Hepatocyte (in vitro differentiated cells): ENCODE measurements at regions not wholly inside any gene's neighbourhood (a gene's known extent, or its start where the extent isn't known, plus 50 kb on each side); places are given as distances from the start of the nearest gene placed in this dataset.

ENCODE experiments used
- DNase-seq: peaks from one replicate; pipeline ENCODE4 v3.0.0-alpha.2; 2016; ENCODE audit warnings: low spot score
- H2AFZ ChIP-seq: fragments of 200-600 bp; sonication (generic); 2 replicates; pipeline ENCODE4 v1.6.0; 2016; ENCODE audit warnings: antibody characterized with exemption, mild to moderate bottlenecking
- H3K27ac ChIP-seq: fragments of 200-600 bp; sonication (generic); 2 replicates; pipeline ENCODE4 v1.5.1; 2016; ENCODE audit warnings: mild to moderate bottlenecking
- H3K27me3 ChIP-seq: fragments of 200-600 bp; sonication (generic); 2 replicates; pipeline ENCODE4 v1.6.1; 2016
- H3K36me3 ChIP-seq: fragments of 200-600 bp; sonication (generic); replicated peaks from 2 replicates; pipeline ENCODE4 v1.5.1; 2016; ENCODE audit warnings: low read depth; ENCODE audit not compliant: insufficient read depth
- H3K4me1 ChIP-seq: fragments of 200-600 bp; sonication (generic); 2 replicates; pipeline ENCODE4 v1.5.1; 2016; ENCODE audit warnings: mild to moderate bottlenecking, moderate library complexity; ENCODE audit not compliant: insufficient read depth
- H3K4me2 ChIP-seq: fragments of 200-600 bp; sonication (generic); 2 replicates; pipeline ENCODE4 v1.6.0; 2016
- H3K4me3 ChIP-seq: fragments of 200-600 bp; sonication (generic); 2 replicates; pipeline ENCODE4 v1.5.1; 2016; ENCODE audit warnings: mild to moderate bottlenecking
- H3K79me2 ChIP-seq: fragments of 200-600 bp; sonication (generic); 2 replicates; pipeline ENCODE4 v1.6.0; 2017; ENCODE audit warnings: mild to moderate bottlenecking
- H3K9me2 ChIP-seq: fragments of 200-600 bp; sonication (generic); replicated peaks from 2 replicates; pipeline ENCODE4 v1.6.0; 2017; ENCODE audit warnings: mild to moderate bottlenecking; ENCODE audit not compliant: insufficient read depth
- H3K9me3 ChIP-seq: fragments of 200-600 bp; sonication (generic); 2 replicates; pipeline ENCODE4 v1.5.1; 2016; ENCODE audit warnings: low read depth, mild to moderate bottlenecking
- H4K20me1 ChIP-seq: fragments of 200-600 bp; sonication (generic); 2 replicates; pipeline ENCODE4 v1.6.0; 2016; ENCODE audit warnings: mild to moderate bottlenecking; ENCODE audit not compliant: insufficient read depth, poor library complexity, severe bottlenecking
- EZH2 ChIP-seq: fragments of 200-600 bp; sonication (generic); IDR thresholded peaks from 2 replicates; pipeline ENCODE4 v1.6.1; 2016; ENCODE audit warnings: antibody characterized with exemption, mild to moderate bottlenecking, borderline replicate concordance
- EZH2phosphoT487 ChIP-seq: fragments of 200-600 bp; sonication (generic); IDR thresholded peaks from one replicate; pipeline ENCODE4 v1.6.1; 2018; ENCODE audit warnings: antibody characterized with exemption, mild to moderate bottlenecking, low read depth, moderate library complexity; ENCODE audit not compliant: unreplicated experiment, severe bottlenecking
- WGBS: methylation state at CpG from one replicate; pipeline ENCODE4 v1.1.6; 2016; ENCODE audit warnings: low lambda C conversion rate; ENCODE audit errors: missing lambda C conversion rate; 5-methylcytosine and 5-hydroxymethylcytosine counted together
- TF ChIP-seq, protein P1 (sequence below): fragments of 200-600 bp; sonication (generic); IDR thresholded peaks from 2 replicates; pipeline ENCODE4 v1.5.1; 2016; ENCODE audit warnings: antibody characterized with exemption, mild to moderate bottlenecking; ENCODE audit not compliant: poor library complexity

DNA sequence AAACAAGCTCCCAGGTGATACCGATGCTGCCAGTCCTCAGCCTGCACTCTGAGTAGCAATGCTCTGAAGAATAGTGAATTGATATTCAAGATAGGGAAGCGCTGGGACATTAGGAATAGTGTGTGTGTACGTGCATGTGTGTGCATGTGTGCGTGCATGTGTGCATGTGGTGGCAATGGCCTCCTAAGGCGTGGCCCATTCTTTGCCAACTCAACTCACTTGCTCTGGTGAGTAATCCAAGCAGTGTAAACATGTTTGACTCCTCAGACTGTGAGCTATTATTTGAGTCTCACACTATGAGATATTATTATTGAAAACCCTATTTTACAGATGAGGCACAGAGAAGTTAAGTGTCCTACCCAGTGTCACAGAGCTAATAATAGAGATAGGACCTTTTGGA is 186.6 kb downstream of the RAB11FIP2 start:
- H3K4me1 ChIP-seq, result no peaks in the 10 kb centered on the region
- no peaks in the 10 kb centered on the region for H3K9me2 ChIP-seq
- no peaks in the 10 kb centered on the region for H3K79me2 ChIP-seq
- TF ChIP-seq EZH2phosphoT487, result no peak
- TF ChIP-seq, protein P1, sequence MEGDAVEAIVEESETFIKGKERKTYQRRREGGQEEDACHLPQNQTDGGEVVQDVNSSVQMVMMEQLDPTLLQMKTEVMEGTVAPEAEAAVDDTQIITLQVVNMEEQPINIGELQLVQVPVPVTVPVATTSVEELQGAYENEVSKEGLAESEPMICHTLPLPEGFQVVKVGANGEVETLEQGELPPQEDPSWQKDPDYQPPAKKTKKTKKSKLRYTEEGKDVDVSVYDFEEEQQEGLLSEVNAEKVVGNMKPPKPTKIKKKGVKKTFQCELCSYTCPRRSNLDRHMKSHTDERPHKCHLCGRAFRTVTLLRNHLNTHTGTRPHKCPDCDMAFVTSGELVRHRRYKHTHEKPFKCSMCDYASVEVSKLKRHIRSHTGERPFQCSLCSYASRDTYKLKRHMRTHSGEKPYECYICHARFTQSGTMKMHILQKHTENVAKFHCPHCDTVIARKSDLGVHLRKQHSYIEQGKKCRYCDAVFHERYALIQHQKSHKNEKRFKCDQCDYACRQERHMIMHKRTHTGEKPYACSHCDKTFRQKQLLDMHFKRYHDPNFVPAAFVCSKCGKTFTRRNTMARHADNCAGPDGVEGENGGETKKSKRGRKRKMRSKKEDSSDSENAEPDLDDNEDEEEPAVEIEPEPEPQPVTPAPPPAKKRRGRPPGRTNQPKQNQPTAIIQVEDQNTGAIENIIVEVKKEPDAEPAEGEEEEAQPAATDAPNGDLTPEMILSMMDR, result no peak
- no peak for TF ChIP-seq EZH2
- no peaks in the 10 kb centered on the region for H4K20me1 ChIP-seq
- no peak overlapping the region for H3K27ac ChIP-seq
- H3K4me3 ChIP-seq, result no peak overlapping the region
- H3K4me2 ChIP-seq, result no peak overlapping the region
- H3K36me3 ChIP-seq, result no peaks in the 10 kb centered on the region
- no peaks in the 10 kb centered on the region for H3K27me3 ChIP-seq
- WGBS, result 91% methylated on average over 5 of the region's 5 CpGs
- H2AFZ ChIP-seq, result no peak overlapping the region
- DNase-seq, result no peak
- H3K9me3 ChIP-seq, result peaks cover 3% of the 10 kb centered on the region

DNA sequence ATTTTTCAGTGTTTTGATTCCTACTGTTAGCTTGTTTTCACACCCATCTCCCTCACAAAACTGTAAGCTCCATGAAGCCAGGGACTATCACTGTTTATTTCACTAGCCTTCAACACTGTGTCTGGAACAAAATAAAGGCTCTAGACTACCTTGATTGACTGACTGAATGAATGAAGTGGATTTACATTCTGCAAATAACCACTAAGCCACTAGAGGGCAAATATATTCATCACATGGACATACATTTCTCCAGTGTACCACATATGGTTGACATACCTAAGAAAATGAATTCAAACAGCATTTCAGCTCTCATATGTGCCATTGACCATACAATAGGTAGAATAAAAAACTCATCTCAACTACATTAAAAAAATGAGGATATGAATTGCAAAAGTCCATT is 185.9 kb downstream of the RAB11FIP2 start:
- H3K4me3 ChIP-seq, result no peak overlapping the region
- H3K9me2 ChIP-seq, result no peaks in the 10 kb centered on the region
- H3K36me3 ChIP-seq, result no peaks in the 10 kb centered on the region
- H3K27me3 ChIP-seq, result no peaks in the 10 kb centered on the region
- no peaks in the 10 kb centered on the region for H3K4me1 ChIP-seq
- peaks cover under 1% of the 10 kb centered on the region for H3K9me3 ChIP-seq
- TF ChIP-seq EZH2phosphoT487, result no peak
- TF ChIP-seq, protein P1, result peak; percentile 42
- no peak for TF ChIP-seq EZH2
- no peak overlapping the region for H2AFZ ChIP-seq
- DNase-seq, result no peak
- no peak overlapping the region for H3K4me2 ChIP-seq
- no peak overlapping the region for H3K27ac ChIP-seq
- no peaks in the 10 kb centered on the region for H4K20me1 ChIP-seq
- no peaks in the 10 kb centered on the region for H3K79me2 ChIP-seq

DNA sequence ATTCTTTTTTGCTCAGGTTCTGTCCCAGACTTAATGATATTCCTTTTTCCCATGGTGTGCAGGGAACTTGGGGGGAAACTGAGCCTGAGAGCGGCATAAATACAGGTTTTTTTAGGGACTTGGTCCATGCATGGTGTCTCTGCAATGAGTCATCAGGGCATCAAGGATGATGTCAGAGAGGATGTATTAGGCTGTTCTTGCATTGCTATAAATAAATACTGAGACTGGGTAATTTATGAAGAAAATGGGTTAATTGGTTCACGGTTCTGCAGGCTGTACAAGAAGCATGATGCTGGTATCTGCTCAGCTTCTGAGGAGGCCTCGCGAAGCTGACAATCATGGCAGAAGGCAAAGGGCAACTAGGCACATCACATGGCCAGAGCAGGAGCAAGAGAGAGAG is 185.4 kb downstream of the RAB11FIP2 start:
- H3K4me1 ChIP-seq, result no peaks in the 10 kb centered on the region
- TF ChIP-seq, protein P1, result no peak
- TF ChIP-seq EZH2 (no peak), EZH2phosphoT487 (no peak)
- no peaks in the 10 kb centered on the region for H4K20me1 ChIP-seq
- no peak overlapping the region for H3K4me3 ChIP-seq
- no peaks in the 10 kb centered on the region for H3K27me3 ChIP-seq
- DNase-seq, result no peak
- no peak overlapping the region for H2AFZ ChIP-seq
- H3K36me3 ChIP-seq, result no peaks in the 10 kb centered on the region
- no peaks in the 10 kb centered on the region for H3K9me3 ChIP-seq
- H3K79me2 ChIP-seq, result no peaks in the 10 kb centered on the region
- 92% methylated on average over 4 of the region's 4 CpGs for WGBS
- H3K4me2 ChIP-seq, result no peak overlapping the region
- H3K27ac ChIP-seq, result no peak overlapping the region
- no peaks in the 10 kb centered on the region for H3K9me2 ChIP-seq

DNA sequence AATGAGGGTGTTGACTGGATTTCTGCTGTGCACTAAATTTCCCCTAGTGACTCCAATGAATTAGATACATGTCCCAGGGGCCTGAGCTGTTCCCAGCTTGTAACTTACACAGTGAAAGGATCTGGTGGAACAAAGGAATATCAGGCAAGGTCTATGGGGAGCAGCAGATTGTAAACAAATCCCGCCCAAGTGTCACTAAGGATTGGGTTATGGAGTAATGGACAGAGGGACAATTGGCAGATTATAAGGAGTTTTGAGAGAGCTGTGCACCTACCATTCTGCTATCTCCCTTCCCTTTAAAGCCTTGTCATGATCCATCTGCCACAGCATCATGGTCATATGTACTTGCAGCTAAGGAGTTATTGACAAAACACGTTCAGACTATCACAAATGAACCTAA is 183.0 kb downstream of the RAB11FIP2 start:
- no peaks in the 10 kb centered on the region for H4K20me1 ChIP-seq
- H3K9me2 ChIP-seq, result no peaks in the 10 kb centered on the region
- no peak overlapping the region for H3K4me2 ChIP-seq
- TF ChIP-seq EZH2 (no peak), EZH2phosphoT487 (no peak)
- TF ChIP-seq, protein P1, result no peak
- H3K79me2 ChIP-seq, result no peaks in the 10 kb centered on the region
- no peak overlapping the region for H2AFZ ChIP-seq
- H3K27me3 ChIP-seq, result peaks cover under 1% of the 10 kb centered on the region
- 89% methylated on average over 2 of the region's 2 CpGs for WGBS
- H3K4me3 ChIP-seq, result no peak overlapping the region
- no peaks in the 10 kb centered on the region for H3K4me1 ChIP-seq
- H3K27ac ChIP-seq, result no peak overlapping the region
- no peaks in the 10 kb centered on the region for H3K36me3 ChIP-seq
- no peak for DNase-seq
- H3K9me3 ChIP-seq, result no peaks in the 10 kb centered on the region
